GM06990 (cell line): ENCODE measurements at regions not wholly inside any gene's neighbourhood (a gene's known extent, or its start where the extent isn't known, plus 50 kb on each side); places are given as distances from the start of the nearest gene placed in this dataset.

ENCODE experiments used
- DNase-seq: peaks from one replicate; pipeline ENCODE4 v3.0.0-alpha.2; 2011; ENCODE audit not compliant: insufficient read length; ENCODE audit errors: extremely low read depth
- H3K27me3 ChIP-seq: replicated peaks from 2 replicates; pipeline ENCODE4 v1.6.0; 2011; ENCODE audit warnings: low read length; ENCODE audit not compliant: control insufficient read depth, insufficient read depth
- H3K36me3 ChIP-seq: 2 replicates; pipeline ENCODE4 v1.5.1; 2011; ENCODE audit warnings: low read length; ENCODE audit not compliant: control insufficient read depth, insufficient read depth
- H3K4me3 ChIP-seq: replicated peaks from 2 replicates; pipeline ENCODE4 v1.5.1; 2011; ENCODE audit warnings: low read depth, mild to moderate bottlenecking, control low read depth, low read length
- CTCF ChIP-seq: IDR thresholded peaks from 2 replicates; pipeline ENCODE4 v1.5.1; 2011; ENCODE audit warnings: low read length, control low read depth, mild to moderate bottlenecking, inconsistent platforms; ENCODE audit not compliant: insufficient read depth, poor library complexity, severe bottlenecking

- Histone ChIP-seq H3K27me3 (no peaks in the 10 kb centered on the region), H3K4me3 (no peak overlapping the region), H3K36me3 (no peaks in the 10 kb centered on the region)
- TF ChIP-seq CTCF, result no peak
- no peak for DNase-seq
Observed at GRCh38 chr18:78928076-78928475, 51.5 kb upstream of the SALL3 start.

- H3K27me3 ChIP-seq, result no peaks in the 10 kb centered on the region
- no peak for DNase-seq
- H3K4me3 ChIP-seq, result no peak overlapping the region
- TF ChIP-seq CTCF, result no peak
- no peaks in the 10 kb centered on the region for H3K36me3 ChIP-seq
Observed at GRCh38 chr18:78929516-78929915, 50.1 kb upstream of the SALL3 start.
